Aorta (tissue), 5 donors: ENCODE measurements at regions not wholly inside any gene's neighbourhood (a gene's known extent, or its start where the extent isn't known, plus 50 kb on each side); places are given as distances from the start of the nearest gene placed in this dataset.

Experiments used
- ATAC-seq: fragments of 200-7000 bp; cut with Tn5 transposase; one replicate; pipeline ENCODE4 v1.9.1; 2022; ENCODE audit warnings: moderate library complexity; ENCODE audit not compliant: low FRiP score
- DNase-seq, 2 donors: peaks; one replicate each; pipeline ENCODE4 v3.0.0-alpha.2; 2020
- H3K27ac ChIP-seq, 2 donors: one replicate each; pipeline ENCODE4 v1.5.1; 2013; ENCODE audit warnings: low read length in 2 of 2, mild to moderate bottlenecking in 2 of 2, moderate library complexity in 2 of 2, control low read depth in 1 of 2, inconsistent platforms in 1 of 2, low read depth in 1 of 2
- H3K27me3 ChIP-seq, 2 donors: one replicate each; pipeline ENCODE4 v1.6.1; 2013; ENCODE audit warnings: control low read depth in 1 of 2, low read length in 1 of 2, mild to moderate bottlenecking in 1 of 2, moderate library complexity in 1 of 2; ENCODE audit not compliant: insufficient read depth in 2 of 2, control insufficient read depth in 1 of 2
- H3K36me3 ChIP-seq, 2 donors: one replicate each; pipeline ENCODE4 v1.6.1; 2013; ENCODE audit warnings: control low read depth in 1 of 2, low read length in 1 of 2, mild to moderate bottlenecking in 1 of 2; ENCODE audit not compliant: insufficient read depth in 2 of 2, control insufficient read depth in 1 of 2
- H3K4me1 ChIP-seq, 2 donors: one replicate each; pipeline ENCODE4 v1.6.1; 2013; ENCODE audit warnings: low read length in 2 of 2, control low read depth in 1 of 2, mild to moderate bottlenecking in 1 of 2, moderate library complexity in 1 of 2; ENCODE audit not compliant: insufficient read depth in 2 of 2, control insufficient read depth in 1 of 2
- H3K4me3 ChIP-seq, 2 donors: one replicate each; pipeline ENCODE4 v1.5.1; 2013; ENCODE audit warnings: low read length in 2 of 2, control low read depth in 1 of 2, mild to moderate bottlenecking in 1 of 2
- H3K9me3 ChIP-seq: one replicate; pipeline ENCODE4 v1.6.1; 2013; ENCODE audit warnings: mild to moderate bottlenecking, low read length; ENCODE audit not compliant: control insufficient read depth
- WGBS, 2 donors: extraction: QIAGEN DNeasy Blood & Tissue Kit; methylation state at CpG; one replicate each; pipeline ENCODE4 v1.1.7; 2013; 5-methylcytosine and 5-hydroxymethylcytosine counted together
- intact Hi-C, 2 donors: fragments of 100-400 bp; cut with DNase I; formaldehyde crosslinking; loops; one replicate each; pipeline versions ENCODE4 v1.14.2 to v1.15.0; 2022
- donor health status: healthy with polysubstance abuse.
- donor health status: Bipolar disorder and iron deficiency.
- donor health status: DM: no; HTN: no; CAD: no.
- donor health status: DM: no; HTN: no; CAD: no.
- donor health status: DM: yes; HTN: yes; CAD: no.

DNA sequence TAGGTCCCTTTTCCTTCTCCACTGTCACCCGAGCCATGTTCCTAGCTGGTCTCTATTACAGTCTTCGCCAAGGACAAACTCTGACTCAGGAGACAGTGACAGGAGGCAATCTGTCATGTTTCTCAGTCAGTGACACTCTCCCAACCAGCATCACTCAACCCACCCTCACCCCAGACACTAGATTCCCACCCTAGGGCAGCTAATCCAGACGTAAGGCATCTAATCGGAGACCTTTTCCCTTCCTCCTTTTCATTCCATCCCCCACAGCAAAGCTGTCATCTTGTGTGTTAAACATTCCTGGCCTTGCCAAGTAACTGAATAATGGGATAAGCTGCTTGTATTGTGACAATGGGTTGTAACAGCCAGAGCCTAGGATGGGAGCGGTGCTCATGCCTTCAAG is 95.2 kb downstream of the SNX18 start:
- no peak overlapping the region for H3K4me3 ChIP-seq
- ATAC-seq (no peak), DNase-seq (no peak)
- H3K36me3 ChIP-seq, result peaks cover 0 to 2% of the 10 kb centered on the region in 2 donors
- no peak overlapping the region for H3K27ac ChIP-seq
- no peaks in the 10 kb centered on the region for H3K27me3 ChIP-seq
- 92 to 93% methylated on average over 5 of the region's 5 CpGs for WGBS, 2 donors
- H3K9me3 ChIP-seq, result no peaks in the 10 kb centered on the region
- intact Hi-C loops, result no loop called here
- peaks cover 1 to 7% of the 10 kb centered on the region in 2 donors for H3K4me1 ChIP-seq

DNA sequence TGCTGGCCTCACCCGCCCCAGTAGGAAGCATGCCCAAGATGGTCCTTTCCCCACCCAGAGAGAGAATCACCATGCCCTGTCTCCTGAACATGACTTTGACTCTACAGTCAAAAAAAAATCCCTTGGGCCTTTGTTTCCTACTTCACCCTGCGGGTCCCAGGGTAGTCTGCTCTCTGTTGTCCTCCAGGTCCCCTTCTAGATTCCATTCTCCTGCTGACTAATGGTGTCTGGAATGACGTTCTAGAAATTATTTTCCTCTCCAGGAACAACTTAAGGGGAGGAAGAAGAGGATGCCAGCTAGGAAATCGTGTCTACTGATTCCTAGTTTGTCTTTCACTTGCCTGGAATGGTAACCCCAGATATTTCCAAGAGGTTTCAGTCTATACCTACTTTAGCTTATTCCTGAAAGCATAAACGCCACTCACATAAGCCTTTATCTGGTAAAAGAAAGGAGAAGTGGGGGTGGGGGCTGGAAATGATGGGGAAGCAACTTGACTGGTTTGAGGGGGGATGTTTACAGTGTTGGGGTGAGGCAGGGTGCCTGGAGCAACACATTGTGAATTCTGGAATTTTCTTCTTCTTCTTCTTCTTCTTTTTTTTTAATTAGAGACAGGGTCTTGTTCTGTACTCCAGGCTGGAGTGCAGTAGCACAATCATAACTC is 93.9 kb downstream of the SNX18 start:
- no peak for ATAC-seq
- Histone ChIP-seq H3K4me1 (peaks cover 1 to 7% of the 10 kb centered on the region in 2 donors), H3K9me3 (no peaks in the 10 kb centered on the region), H3K36me3 (peaks cover 0 to 2% of the 10 kb centered on the region in 2 donors), H3K27me3 (no peaks in the 10 kb centered on the region), H3K27ac (no peak overlapping the region), H3K4me3 (no peak overlapping the region)
- DNase-seq, result no peak
- WGBS, 2 donors, result 33 to 39% methylated on average over 5 of the region's 5 CpGs
- intact Hi-C loops, result no loop called here

DNA sequence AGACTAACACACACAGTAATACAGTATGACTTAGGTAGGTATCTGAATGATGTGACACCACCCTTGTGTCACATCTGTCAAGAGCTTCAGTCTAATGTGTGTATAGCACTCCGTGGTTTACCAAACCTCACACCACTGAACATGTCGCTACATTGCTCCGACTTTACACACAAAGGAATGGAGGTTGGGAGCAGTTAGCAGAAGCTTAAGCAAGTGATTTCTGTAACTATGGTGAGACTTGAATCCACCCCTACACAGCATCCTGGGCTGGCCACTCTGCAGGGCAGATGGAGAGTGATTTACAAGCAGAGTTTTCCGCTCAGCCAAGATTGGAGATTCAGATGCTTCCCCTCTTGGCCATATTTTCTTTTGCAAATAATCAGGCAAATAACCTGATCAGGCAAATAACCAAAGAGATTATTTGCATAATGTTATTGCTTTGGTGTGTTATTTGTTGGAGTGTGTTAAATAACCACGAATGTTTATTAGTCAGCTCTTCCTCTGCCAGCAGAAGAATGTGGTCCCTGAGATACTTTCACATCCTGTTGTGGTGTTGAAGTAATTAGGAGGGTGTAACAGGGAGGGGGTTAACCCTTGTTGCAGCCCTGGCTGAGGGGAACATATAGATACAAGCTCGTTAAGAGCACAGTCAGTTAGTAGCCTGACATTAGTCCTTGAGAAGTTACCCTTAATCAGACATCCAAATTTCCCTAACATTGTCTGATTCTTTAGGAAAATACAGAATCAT is 92.8 kb downstream of the SNX18 start:
- WGBS, 2 donors, result 81 to 84% methylated on average over 6 of the region's 6 CpGs

DNA sequence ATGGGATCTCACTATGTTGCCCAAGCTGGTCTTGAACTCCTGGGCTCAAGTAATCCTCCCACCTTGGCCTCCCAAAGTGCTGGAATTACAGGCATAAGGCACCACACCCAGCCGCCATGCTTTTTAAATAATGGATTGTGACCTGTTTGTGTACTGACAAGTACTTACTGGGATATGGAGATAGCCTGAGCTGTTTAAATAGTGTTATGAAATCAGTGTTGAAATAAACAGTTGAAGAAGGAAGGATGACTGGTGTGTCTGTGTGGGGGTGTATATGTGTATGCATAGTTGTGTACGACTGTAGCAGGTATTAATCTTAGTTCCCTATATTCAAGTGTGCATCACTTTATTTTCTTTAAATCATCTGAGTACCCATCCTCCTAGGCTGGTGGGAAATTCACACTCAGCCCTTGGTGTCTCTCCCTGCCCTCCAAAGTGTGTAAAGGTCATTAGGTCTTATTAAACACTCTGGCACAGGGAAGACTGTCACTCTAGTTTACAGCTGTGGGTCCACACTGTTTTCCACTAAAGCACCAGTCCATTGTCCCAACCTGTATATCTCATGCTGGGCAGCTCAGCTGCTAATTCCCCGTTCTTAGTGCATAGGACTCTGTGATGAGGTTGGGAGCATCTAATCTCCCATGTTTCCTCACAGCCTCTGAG is 91.0 kb downstream of the SNX18 start:
- ATAC-seq, result no peak
- Histone ChIP-seq H3K27ac (no peak overlapping the region), H3K4me3 (no peak overlapping the region), H3K4me1 (peaks cover 1 to 10% of the 10 kb centered on the region in 2 donors), H3K9me3 (no peaks in the 10 kb centered on the region), H3K27me3 (no peaks in the 10 kb centered on the region), H3K36me3 (peaks cover 0 to 2% of the 10 kb centered on the region in 2 donors)
- 95 to 96% methylated on average over 3 of the region's 3 CpGs for WGBS, 2 donors
- no peak for DNase-seq
- intact Hi-C loops, result no loop called here

More for the DNA sequence above, 92.8 kb downstream of the SNX18 start:
- H3K27ac ChIP-seq, result no peak overlapping the region
- H3K27me3 ChIP-seq, result no peaks in the 10 kb centered on the region
- H3K9me3 ChIP-seq, result no peaks in the 10 kb centered on the region
- intact Hi-C loops, result no loop called here
- ATAC-seq (no peak), DNase-seq (no peak)
- peaks cover 0 to 2% of the 10 kb centered on the region in 2 donors for H3K36me3 ChIP-seq
- no peak overlapping the region for H3K4me3 ChIP-seq
- H3K4me1 ChIP-seq, result peaks cover 1 to 5% of the 10 kb centered on the region in 2 donors

DNA sequence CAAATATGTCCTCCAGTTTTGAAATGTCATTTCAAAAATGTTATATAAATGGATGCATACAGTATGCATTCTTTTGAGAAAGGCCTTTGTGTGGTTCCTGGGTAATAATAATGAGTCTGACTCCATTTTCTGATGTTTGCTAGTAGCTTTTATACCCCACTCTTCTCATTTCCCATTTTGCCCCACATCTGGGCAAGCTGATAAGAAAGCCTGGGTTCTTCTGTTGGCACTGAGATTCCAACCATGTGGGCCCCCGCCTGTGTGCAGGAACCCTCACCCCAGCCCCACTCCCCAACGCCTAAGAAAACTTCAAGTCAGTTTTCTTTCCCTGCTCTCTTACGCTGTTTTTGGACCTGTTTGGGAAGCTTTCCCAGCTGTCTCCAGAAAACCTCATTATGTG is 89.4 kb downstream of the SNX18 start:
- H3K4me1 ChIP-seq, result peaks cover 1 to 16% of the 10 kb centered on the region in 2 donors
- peaks cover 0 to 2% of the 10 kb centered on the region in 2 donors for H3K36me3 ChIP-seq
- WGBS, 2 donors, result 93 to 97% methylated on average over 3 of the region's 3 CpGs
- DNase-seq, result no peak
- intact Hi-C loops, result no loop called here
- H3K27ac ChIP-seq, result no peak overlapping the region
- ATAC-seq, result no peak
- H3K9me3 ChIP-seq, result no peaks in the 10 kb centered on the region
- H3K27me3 ChIP-seq, result no peaks in the 10 kb centered on the region
- H3K4me3 ChIP-seq, result no peak overlapping the region

DNA sequence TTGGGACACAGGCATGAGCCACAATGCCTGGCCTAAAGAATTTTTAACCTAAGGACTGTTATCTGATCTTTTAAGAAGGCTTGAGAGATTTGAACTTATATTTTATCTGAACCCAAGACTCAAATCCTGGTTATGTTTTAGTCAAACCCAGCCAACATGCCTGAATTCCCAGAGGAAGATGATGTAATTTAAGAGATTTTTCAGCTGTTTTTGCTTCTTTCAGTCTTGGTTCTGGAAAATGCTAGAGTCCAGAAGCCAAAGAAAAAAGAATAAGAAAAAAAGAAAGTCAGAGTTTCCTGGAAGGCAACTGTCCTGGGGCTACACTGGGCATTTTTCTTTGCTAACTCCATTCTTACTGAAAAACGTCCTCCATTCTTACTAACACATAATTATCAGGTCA is 85.8 kb downstream of the SNX18 start:
- H3K27ac ChIP-seq, result no peak overlapping the region
- 3 to 4% methylated on average over 1 of the region's 1 CpG for WGBS, 2 donors
- ATAC-seq, result peak; percentile 57
- no peak overlapping the region for H3K4me3 ChIP-seq
- no peaks in the 10 kb centered on the region for H3K36me3 ChIP-seq
- no peaks in the 10 kb centered on the region for H3K27me3 ChIP-seq
- DNase-seq, result no peak
- H3K9me3 ChIP-seq, result no peaks in the 10 kb centered on the region
- intact Hi-C loops, result no loop called here
- H3K4me1 ChIP-seq, result peaks cover 0 to 11% of the 10 kb centered on the region in 2 donors

DNA sequence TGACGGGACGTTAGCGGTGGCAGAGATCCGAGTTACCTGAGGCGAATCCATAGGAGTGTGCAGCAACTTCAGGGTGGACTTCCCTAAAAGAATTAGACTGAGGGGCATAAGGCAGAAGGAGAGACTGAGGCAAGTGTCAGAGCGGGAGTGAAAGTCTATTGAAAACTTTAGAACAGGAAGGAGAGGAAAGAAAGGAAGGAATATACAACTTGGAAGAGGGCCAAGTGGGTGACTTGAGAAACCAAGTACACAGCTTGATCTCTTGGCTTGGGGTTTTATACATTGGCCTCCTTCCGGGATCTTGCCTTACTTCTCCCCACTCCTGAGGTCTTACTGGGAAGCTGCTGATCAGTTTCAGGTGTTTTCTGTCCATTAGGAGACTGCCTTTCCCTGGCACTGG is 84.9 kb downstream of the SNX18 start:
- Histone ChIP-seq H3K4me3 (no peak overlapping the region), H3K27me3 (no peaks in the 10 kb centered on the region), H3K27ac (no peak overlapping the region), H3K36me3 (no peaks in the 10 kb centered on the region), H3K4me1 (peaks cover 0 to 11% of the 10 kb centered on the region in 2 donors), H3K9me3 (no peaks in the 10 kb centered on the region)
- no peak for DNase-seq
- intact Hi-C loops, result no loop called here
- no peak for ATAC-seq
- 83% methylated on average over 7 of the region's 7 CpGs for WGBS, 2 donors

DNA sequence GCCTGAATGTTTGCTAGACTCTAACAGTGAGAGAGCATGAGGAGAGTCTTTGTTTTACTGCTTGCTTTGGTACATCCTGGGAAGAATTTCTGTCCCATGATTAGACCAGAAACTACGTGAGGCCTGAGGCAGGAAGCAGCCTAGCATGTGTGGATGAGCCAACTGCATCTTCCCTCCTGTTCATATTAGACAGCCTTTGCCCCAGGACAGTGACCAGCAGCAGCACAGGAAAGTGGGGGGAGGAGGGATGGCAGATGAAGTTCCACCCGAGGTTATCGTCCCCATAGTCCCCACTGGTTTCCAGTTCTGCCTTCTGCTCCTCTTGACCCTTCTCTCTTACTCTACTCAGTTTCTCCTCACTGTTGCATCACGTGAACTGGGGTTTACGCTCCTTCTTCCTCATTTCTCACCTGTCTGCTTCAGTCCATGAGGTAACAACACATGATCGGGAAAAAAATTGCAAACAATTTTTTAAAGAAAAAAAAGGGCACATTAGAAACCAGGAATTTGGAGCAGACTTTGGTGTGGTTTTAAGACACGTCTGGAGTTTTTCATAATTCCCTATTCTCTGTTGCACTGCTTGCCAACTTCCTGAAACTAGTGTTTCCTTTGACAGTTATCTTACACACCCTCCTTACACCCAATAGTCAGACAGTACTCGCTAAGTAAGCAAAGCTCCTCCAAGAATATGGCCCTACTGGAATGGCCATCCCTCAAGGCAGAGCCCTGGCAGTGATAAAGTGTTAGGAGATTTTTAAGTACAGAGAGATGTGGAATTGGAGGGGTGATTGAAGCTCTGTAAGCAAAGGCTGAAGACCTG is 84.1 kb downstream of the SNX18 start:
- 58 to 62% methylated on average over 8 of the region's 8 CpGs for WGBS, 2 donors
- Histone ChIP-seq H3K36me3 (no peaks in the 10 kb centered on the region), H3K27ac (peak overlapping the region in 1 of 2 donors; percentile 12), H3K4me3 (no peak overlapping the region), H3K27me3 (no peaks in the 10 kb centered on the region), H3K4me1 (peaks cover 0 to 11% of the 10 kb centered on the region in 2 donors), H3K9me3 (no peaks in the 10 kb centered on the region)
- ATAC-seq (peak; percentile 33), DNase-seq (no peak)
- intact Hi-C loops, result no loop called here
